ENCODE measurements at regions not wholly inside any gene's neighbourhood (a gene's known extent, or its start where the extent isn't known, plus 50 kb on each side); places are given as distances from the start of the nearest gene placed in this dataset.

DNA sequence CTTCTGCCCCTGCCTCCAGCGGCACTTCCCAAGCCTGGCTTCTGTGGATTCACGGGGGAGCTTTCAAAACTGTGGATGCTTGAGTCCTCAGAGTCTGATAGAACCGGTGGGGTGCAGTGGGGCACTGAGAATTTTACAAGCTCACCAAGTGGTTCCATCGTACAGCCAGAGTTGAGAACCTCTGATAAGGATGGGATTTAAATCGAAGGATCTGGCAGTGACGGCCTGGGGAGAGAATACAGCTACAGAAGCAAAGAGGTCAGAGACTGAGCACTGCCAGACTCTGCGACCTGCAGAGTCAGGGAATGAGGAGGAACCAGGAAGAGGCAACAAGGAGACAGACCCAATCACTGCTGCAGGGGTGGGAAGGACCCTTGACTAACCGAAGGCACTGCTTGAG, 124.6 kb upstream of the BOD1 start:
- H3K27ac ChIP-seq = no peak overlapping the region
- H3K4me3 ChIP-seq = no peak overlapping the region
- H3K36me3 ChIP-seq = no peaks in the 10 kb centered on the region
- H3K27me3 ChIP-seq = no peaks in the 10 kb centered on the region
- TF ChIP-seq, protein P1, sequence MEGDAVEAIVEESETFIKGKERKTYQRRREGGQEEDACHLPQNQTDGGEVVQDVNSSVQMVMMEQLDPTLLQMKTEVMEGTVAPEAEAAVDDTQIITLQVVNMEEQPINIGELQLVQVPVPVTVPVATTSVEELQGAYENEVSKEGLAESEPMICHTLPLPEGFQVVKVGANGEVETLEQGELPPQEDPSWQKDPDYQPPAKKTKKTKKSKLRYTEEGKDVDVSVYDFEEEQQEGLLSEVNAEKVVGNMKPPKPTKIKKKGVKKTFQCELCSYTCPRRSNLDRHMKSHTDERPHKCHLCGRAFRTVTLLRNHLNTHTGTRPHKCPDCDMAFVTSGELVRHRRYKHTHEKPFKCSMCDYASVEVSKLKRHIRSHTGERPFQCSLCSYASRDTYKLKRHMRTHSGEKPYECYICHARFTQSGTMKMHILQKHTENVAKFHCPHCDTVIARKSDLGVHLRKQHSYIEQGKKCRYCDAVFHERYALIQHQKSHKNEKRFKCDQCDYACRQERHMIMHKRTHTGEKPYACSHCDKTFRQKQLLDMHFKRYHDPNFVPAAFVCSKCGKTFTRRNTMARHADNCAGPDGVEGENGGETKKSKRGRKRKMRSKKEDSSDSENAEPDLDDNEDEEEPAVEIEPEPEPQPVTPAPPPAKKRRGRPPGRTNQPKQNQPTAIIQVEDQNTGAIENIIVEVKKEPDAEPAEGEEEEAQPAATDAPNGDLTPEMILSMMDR (IDR thresholded peaks at IDR 0.05) = no peak
- no peaks in the 10 kb centered on the region for H3K9me3 ChIP-seq
- no peak for FAIRE-seq
- intact Hi-C loops (cut with DNase I) = no loop called here
- no peak for ATAC-seq
- H3K4me1 ChIP-seq = no peaks in the 10 kb centered on the region
- DNase-seq = no peak
- 79 to 81% methylated on average over 8 of the region's 8 CpGs for WGBS, 2 donors

DNA sequence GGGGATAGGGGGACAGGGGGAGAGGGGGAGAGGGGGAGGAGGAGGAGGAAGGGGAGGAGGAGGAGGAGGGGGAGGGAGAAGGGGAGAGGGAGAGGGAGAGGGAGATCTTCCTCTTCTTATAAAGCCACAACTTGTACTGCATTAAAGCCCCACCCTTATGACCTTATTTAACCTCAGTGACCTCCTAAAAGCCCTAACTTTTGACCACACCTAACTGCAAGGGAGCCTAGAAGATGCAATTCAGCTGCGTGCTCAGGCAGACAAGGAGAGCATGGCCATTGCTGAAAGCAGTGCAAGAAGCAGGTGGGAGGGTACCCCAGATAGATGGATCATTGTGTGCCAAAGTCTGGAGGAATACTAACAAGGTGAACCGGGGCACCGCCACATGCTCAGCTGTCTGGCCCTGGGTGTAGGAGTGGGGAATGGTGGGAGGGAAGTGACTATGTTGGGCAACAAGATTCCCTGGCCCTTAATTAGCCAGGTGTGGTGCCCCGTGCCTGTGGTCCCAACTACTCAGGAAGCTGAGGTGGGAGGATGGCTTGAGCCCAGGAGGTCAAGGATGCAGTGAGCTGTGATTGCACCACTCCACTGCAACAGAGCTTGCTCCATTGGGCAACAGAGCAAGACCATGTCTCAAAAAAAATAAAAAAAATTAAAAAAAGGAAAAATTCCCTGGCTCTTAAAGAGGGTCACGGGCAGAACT, 125.4 kb upstream of the BOD1 start:
- intact Hi-C loops (cut with DNase I) = no loop called here
- TF ChIP-seq, protein P1 (IDR thresholded peaks at IDR 0.05) = no peak
- H3K27ac ChIP-seq = no peak overlapping the region
- H3K36me3 ChIP-seq = no peaks in the 10 kb centered on the region
- H3K9me3 ChIP-seq = no peaks in the 10 kb centered on the region
- no peak overlapping the region for H3K4me3 ChIP-seq
- ATAC-seq = no peak
- no peaks in the 10 kb centered on the region for H3K27me3 ChIP-seq
- DNase-seq = no peak
- no peaks in the 10 kb centered on the region for H3K4me1 ChIP-seq
- no peak for FAIRE-seq
- WGBS, 2 donors = 94 to 95% methylated on average over 5 of the region's 5 CpGs

DNA sequence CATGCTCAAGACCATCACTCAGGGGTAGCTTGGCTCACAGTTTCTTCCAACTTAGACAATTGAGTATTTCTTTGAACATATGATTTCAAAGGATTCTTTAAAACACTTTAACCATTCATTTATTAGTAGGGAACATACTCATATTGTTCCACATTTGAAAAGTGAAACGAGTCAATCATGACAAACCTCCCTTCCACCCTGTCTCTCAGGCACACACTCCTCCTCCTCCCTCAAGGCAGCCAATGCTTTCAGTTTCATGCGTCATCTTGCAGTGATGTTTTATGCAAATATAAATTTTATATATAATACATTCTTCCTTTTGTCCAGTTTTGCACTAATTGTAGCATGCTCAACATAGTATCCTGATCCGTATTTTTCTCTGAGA, 126.0 kb upstream of the BOD1 start:
- ATAC-seq (no peak), FAIRE-seq (no peak), DNase-seq (no peak)
- 88 to 96% methylated on average over 3 of the region's 3 CpGs for WGBS, 2 donors
- Histone ChIP-seq H3K4me3 (no peak overlapping the region), H3K27ac (no peak overlapping the region), H3K9me3 (no peaks in the 10 kb centered on the region), H3K4me1 (no peaks in the 10 kb centered on the region), H3K36me3 (no peaks in the 10 kb centered on the region), H3K27me3 (no peaks in the 10 kb centered on the region)
- intact Hi-C loops (cut with DNase I) = no loop called here
- TF ChIP-seq, protein P1 (IDR thresholded peaks at IDR 0.05) = no peak

- Histone ChIP-seq H3K4me3 (no peak overlapping the region), H3K4me1 (no peaks in the 10 kb centered on the region), H3K9me3 (no peaks in the 10 kb centered on the region), H3K27ac (no peak overlapping the region), H3K36me3 (no peaks in the 10 kb centered on the region), H3K27me3 (no peaks in the 10 kb centered on the region)
- 91 to 94% methylated on average over 9 of the region's 9 CpGs for WGBS, 2 donors
- TF ChIP-seq, protein P1 (IDR thresholded peaks at IDR 0.05) = no peak
- no peak for FAIRE-seq
- intact Hi-C loops (cut with DNase I) = no loop called here
- no peak for DNase-seq
- ATAC-seq = no peak
Measured at GRCh38 chr5:173743641-173744343, 127.3 kb upstream of the BOD1 start.

DNA sequence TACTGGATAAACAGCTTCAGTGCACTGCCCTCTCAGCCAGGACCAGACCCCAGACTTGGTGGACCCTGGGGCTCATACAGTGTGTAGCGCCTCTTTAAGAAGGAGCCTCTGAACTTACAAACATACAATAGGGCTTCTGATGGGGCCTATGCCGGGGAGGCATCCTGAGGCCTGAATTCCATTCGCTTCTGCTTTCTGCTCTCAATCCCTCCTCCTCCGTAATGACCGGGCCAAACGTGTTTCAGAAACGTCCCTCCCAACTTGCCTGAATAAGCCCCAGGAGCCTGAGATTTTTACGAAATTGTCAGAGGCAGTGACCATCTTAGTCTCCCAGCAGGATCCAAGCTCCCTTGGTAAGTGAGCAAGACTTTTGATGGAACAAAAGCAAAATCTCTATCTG, 128.1 kb upstream of the BOD1 start:
- FAIRE-seq (no peak), ATAC-seq (no peak), DNase-seq (no peak)
- no peaks in the 10 kb centered on the region for H3K27me3 ChIP-seq
- TF ChIP-seq, protein P1 (IDR thresholded peaks at IDR 0.05) = no peak
- no peaks in the 10 kb centered on the region for H3K9me3 ChIP-seq
- no peak overlapping the region for H3K4me3 ChIP-seq
- WGBS, 2 donors = 90 to 94% methylated on average over 8 of the region's 8 CpGs
- intact Hi-C loops (cut with DNase I) = no loop called here
- H3K27ac ChIP-seq = no peak overlapping the region
- no peaks in the 10 kb centered on the region for H3K4me1 ChIP-seq
- H3K36me3 ChIP-seq = no peaks in the 10 kb centered on the region
